Activated CD8-positive, alpha-beta memory T cell treated with anti-CD3 and anti-CD28 coated beads for 24 hours (primary cell): ENCODE measurements at regions not wholly inside any gene's neighbourhood (a gene's known extent, or its start where the extent isn't known, plus 50 kb on each side); places are given as distances from the start of the nearest gene placed in this dataset.
A peak's percentile ranks its signal among the peaks of the same experiment; 100 is the strongest.

Experiments
- DNase-seq: peaks from one replicate; pipeline ENCODE4 v3.0.0-alpha.2; 2020

DNA sequence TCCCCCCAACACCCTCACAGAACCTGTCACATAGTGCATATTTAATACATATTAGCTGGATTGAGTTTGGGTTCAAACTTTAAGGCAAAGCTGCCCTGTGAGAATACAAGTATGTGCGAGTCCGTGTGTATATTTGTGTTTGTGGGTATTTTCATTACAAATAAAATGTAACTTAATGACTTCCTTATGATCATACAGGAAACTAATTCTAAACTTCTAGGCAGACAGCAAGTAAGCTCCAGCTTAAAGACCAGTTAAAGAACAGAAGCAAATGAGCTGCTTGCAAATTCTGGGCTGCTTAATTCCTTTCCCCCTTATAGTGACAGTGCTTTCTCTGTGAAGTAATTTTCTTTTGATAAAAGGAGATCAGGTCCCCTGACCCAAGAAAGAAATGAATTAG is 437.6 kb downstream of the TTLL7 start:
- no peak for DNase-seq

GRCh38 chr1:83559129-83559840 is 439.6 kb downstream of the TTLL7 start:
- no peak for DNase-seq

DNA sequence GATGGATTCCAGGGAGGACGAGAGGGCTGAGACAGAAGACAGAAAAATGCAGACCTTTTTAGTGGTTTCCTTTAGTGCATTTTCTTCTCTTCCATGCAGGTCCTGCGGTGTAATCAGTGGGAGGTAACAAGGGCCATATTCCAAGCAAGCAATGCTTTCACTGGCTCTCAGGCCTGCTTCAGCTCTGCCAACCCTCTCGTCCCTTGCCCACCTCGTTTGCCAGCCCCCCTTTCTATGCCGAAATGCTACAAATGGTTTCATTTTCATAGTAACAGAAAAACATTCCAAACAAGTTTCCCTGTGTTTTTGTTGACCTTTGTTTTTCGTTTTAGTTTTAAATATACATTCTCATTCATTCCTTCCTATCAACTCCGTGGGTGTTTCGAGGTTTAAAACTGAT is 443.1 kb downstream of the TTLL7 start:
- no peak for DNase-seq

- no peak for DNase-seq
Observed at GRCh38 chr1:83554174-83554573, 444.8 kb downstream of the TTLL7 start.

GRCh38 chr1:83552820-83553219 is 446.1 kb downstream of the TTLL7 start:
- DNase-seq: no peak

DNA sequence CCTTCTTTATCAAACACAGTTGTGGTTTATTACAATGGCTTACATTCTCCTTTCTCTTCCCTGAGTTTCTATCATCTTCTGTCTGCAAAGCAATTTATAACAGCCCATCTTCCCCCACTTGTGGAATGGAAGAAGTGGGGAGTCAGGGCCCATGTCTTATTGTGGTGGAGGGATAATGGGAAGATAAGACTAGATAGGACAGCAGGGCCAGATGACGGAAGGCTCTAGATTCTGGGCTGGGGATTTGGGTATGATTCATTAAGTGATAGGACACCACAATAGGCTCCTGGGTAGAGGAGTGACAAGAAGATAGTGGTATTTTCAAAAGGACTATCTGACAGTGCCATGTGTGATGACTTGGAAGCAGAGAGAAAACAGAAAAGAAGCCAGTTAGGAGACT is 450.6 kb downstream of the TTLL7 start:
- no peak for DNase-seq

DNA sequence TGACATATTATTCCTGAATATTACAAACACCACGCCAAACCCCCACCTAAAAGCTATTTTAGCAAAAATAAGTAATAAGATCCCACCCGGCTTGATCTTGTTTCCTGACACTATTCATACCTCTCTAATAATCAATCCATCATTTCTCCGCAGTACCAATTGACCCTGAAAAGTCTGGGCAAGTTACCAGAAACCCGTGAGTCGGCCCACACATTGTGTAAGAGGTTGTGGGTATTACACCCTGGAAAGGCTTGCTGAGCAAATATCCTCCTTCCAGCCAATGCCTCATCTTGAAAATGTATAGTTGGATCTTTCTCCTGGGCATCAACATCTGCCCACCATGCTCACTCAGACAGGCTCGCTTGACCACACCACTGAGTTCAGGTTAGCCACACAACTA is 451.0 kb downstream of the TTLL7 start:
- DNase-seq: no peak

DNA sequence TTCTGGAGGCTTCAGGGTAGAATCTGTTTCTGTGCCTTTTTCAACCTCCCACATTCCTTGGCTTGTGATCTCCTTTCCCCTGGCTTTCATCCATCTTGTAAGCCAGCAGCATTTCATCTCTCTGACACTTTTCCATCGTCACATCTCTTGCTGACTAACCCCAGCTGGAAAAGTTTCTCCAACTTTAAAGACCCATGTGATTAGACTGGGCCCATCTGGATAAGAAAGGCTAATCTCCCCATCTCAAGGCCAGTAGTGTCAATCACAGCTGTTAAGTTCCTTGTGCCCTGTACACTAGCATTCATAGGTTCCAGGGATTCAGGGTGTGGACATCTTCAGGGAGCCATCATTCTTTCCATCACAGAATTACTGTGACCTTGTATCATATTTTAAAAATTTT is 452.1 kb downstream of the TTLL7 start:
- DNase-seq: no peak

- DNase-seq: no peak
Observed at GRCh38 chr1:83545066-83545862, 453.7 kb downstream of the TTLL7 start.

DNA sequence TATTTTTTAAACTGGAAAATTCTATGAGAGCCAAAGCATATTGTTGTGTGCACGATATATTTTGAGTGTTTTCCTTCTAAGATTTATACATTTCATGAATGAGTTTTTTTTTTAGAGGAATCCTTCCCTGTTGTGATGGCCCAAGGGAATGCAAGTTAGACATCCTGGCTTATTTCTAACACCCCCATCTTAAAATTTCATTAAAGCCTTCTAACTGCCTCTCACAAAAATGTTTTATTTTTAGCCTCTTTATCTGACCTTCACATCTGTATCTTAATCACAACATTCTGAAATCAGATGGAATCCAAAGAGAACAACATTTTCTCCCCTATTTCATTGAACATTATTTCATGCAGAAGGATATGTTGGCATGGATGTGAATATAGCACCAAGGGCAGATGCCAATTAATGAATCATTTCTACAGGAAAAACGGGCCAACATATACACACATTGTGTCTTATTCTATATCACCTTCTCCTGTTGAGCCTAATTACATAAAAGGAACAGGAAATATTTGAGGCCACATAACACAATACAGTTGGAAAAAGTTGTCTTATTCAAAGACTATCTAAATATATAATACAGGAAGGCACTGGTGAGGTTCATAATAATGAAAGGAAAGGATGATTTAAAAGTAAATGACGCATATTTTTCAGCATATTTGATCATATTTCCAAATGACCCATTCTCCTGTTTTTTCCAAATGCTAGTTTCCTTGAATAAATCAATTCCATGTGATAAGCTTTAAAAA is 455.5 kb downstream of the TTLL7 start:
- DNase-seq: no peak

DNA sequence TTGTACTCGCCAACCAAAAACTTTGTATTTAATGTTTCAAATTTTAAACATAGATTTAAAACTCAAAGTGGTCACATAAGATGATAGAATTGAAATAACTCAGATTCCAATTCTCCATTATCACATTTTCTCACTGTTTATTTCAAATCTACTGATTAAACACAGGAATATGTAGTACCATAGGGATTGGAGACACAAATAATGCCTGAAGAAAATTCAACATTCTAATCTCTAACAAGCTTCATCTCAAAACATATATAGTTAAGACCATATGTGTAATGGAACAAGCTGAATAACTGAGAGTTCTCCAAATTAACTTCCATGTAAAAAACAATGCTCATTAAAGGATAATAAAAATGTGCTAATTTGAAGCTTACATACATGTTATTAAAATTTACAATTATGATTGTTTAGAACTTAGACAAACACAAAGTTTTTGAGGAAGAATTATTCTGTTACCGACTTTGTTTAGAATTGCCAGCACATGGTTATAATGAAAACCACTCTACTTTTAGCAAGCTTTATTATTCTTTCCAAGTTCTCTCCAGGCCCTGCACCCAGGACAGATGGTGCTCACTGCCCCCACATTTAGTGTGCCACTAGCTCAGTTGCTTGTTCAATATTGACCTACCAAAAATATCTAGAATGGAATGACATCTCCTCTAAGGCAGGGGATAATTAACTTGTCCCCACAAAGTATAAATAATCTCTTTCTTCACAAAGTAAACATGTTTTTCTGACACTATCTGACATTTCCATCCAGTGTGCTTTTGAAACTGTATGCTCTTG is 467.2 kb downstream of the TTLL7 start:
- no peak for DNase-seq

GRCh38 chr1:83530506-83530905 is 468.4 kb downstream of the TTLL7 start:
- DNase-seq: no peak

DNA sequence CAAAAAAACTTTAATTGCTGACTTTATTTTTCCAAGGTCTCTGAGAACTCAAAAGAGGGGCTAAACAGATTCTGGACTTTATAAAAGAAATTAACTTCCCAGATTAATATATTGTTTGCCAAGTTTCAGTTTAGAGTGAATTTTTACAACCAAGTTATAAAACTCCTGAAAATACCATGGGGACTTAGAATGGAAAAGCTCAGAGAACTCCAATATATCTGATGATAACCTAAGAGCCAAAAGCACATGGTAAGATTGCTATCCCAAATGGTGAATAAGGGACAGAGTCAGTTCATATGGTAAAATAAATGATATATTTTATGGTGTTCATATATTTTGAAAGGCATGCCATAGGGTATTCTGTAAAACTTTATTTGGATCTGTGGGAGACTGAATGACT is 470.9 kb downstream of the TTLL7 start:
- DNase-seq: no peak

GRCh38 chr1:83520797-83521196 is 478.1 kb downstream of the TTLL7 start:
- no peak for DNase-seq

GRCh38 chr1:83516369-83516768 is 482.6 kb downstream of the TTLL7 start:
- no peak for DNase-seq

DNA sequence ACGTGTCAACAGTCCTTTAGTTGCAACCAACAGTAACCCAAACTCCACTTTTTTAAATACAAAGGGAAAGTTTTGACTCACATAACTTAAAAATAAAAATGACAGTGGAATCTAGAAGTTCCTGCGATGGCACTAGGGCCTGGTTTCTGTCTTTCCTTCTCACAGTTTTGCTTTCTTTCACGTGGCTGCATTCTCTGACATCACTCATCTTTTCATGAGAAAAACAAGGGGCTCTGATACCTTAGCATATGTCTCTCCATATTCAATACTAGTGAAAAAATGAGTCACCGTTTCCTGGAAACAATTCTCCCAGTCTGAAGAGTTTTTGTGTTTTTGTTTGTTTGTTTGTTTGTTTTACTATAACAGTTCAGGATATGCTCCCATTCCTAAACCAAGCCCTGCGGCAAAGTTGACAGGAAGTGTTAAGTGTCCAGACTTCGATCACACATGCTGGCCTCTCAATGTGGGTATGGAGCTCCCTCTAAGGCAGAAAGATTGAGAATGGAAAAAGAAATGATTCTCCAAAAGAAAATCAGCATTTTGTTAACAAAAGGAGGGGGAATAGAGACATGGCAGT is 483.3 kb downstream of the TTLL7 start:
- no peak for DNase-seq

DNA sequence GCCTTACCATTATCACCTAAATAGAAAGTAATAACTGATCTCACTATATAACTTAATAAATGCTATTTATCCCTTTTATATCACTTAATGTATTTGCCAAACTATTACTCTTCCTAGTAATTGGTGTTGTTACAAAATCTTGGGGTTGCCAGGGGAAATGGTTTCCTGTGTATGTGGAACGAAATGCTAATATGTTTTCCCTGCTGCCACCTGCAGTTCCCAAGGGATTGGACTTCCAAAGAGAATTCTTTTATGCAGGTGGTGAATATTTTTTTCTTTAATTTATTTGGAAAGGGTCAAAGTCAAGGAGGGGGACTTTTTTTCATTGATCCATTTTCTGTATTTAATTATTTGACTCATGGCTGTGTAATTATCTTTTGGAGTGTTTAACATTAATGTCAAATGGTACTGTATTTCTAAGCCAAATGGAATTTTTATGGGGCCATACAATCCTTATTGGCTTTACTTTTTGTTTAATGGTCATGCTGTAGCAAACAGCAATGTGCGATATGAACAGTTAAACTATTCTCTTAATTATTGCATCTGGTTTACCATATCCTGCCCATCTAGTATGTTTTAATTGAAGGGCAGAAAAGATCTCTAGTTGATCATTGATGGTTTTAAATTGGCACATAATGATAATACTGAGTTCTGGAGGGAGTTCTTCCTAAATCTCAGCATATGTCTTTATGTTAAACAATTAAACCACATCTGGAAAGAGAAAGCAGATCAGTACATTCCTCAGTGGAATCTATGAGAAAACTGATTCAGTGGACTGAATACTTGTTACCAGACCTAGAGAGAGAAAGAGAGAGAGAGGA is 486.3 kb downstream of the TTLL7 start:
- no peak for DNase-seq

DNA sequence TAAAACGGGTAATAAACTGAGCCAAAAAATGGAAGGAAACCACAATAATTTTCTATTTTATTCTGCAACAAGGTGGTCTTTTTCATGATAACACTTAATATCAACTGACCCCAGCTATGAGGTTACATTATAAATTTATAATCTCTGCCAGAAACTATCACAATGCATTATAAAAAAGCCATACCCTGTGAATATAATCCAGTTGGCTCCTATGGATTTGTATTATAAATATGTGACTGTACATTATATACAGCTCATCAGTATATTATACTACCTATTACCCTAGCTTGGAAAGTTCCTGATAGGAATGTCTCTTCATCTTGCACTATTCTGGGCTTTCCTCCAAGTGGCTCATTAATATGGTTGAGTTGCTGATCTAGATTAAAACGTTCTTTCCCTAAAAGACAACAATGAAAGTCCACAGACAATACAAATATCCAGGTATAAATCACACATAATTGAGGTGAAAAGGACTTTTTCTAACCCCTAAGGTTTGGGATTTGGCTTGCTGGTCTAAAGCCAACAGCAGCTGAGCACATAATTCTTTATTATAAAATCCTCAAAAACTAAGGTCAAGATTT is 487.7 kb downstream of the TTLL7 start:
- DNase-seq: no peak

GRCh38 chr1:83509301-83509781 is 489.6 kb downstream of the TTLL7 start:
- DNase-seq: no peak

GRCh38 chr1:83508485-83509151 is 490.3 kb downstream of the TTLL7 start:
- peak; percentile 61 for DNase-seq

- DNase-seq: no peak
Observed at GRCh38 chr1:83505148-83505547, 493.8 kb downstream of the TTLL7 start.
